Nephron (organoid): ENCODE measurements at regions not wholly inside any gene's neighbourhood (a gene's known extent, or its start where the extent isn't known, plus 50 kb on each side); places are given as distances from the start of the nearest gene placed in this dataset.
"Not testable (repeated sequence)": the region's sequence is repeated elsewhere in the genome, so short reads cannot be mapped to it uniquely, and the experiment has no call there.

Experiments used
- H3K27ac Mint-ChIP-seq, 3 experiments: 2 replicates each; pipeline ENCODE4 v1.8.0; 2020; ENCODE audit warnings: mixed read lengths in 3 of 3, mild to moderate bottlenecking in 2 of 3, moderate library complexity in 1 of 3
- H3K27me3 Mint-ChIP-seq: 2 replicates; pipeline ENCODE4 v1.8.0; 2021; ENCODE audit warnings: low read depth, mild to moderate bottlenecking, moderate library complexity, mixed read lengths
- H3K36me3 Mint-ChIP-seq: 2 replicates; pipeline ENCODE4 v1.8.0; 2020; ENCODE audit warnings: low read depth, mixed read lengths
- H3K4me1 Mint-ChIP-seq: 2 replicates; pipeline ENCODE4 v1.8.0; 2020; ENCODE audit warnings: mixed read lengths
- H3K4me3 Mint-ChIP-seq, 3 experiments: 2 replicates each; pipeline ENCODE4 v1.8.0; 2020; ENCODE audit warnings: mild to moderate bottlenecking in 3 of 3, mixed read lengths in 3 of 3, moderate library complexity in 2 of 3
- H3K9me3 Mint-ChIP-seq: 2 replicates; pipeline ENCODE4 v1.8.0; 2020; ENCODE audit warnings: mixed read lengths
- CTCF ChIP-seq, 3 experiments: fragments of 200-600 bp; sonication (generic); IDR thresholded peaks; one replicate each; pipeline ENCODE4 v1.5.0; 2021; ENCODE audit warnings: antibody characterized with exemption in 3 of 3; ENCODE audit not compliant: unreplicated experiment in 3 of 3

GRCh38 chr10:4271193-4271592 is 486.2 kb upstream of the KLF6 start:
- no peaks in the 10 kb centered on the region for H3K27me3 Mint-ChIP-seq
- H3K27ac Mint-ChIP-seq: no peak overlapping the region
- no peaks in the 10 kb centered on the region for H3K36me3 Mint-ChIP-seq
- H3K9me3 Mint-ChIP-seq: peaks cover 5% of the 10 kb centered on the region
- TF ChIP-seq CTCF (IDR thresholded peaks at IDR 0.05; ENCODE audit: unreplicated experiment in 3 of 3): no peak
- peaks cover 25% of the 10 kb centered on the region for H3K4me1 Mint-ChIP-seq
- no peak overlapping the region for H3K4me3 Mint-ChIP-seq

- Mint-ChIP-seq H3K27ac (no peak overlapping the region), H3K36me3 (no peaks in the 10 kb centered on the region), H3K4me1 (peaks cover 25% of the 10 kb centered on the region), H3K9me3 (peaks cover 5% of the 10 kb centered on the region), H3K4me3 (no peak overlapping the region), H3K27me3 (no peaks in the 10 kb centered on the region)
- TF ChIP-seq CTCF (IDR thresholded peaks at IDR 0.05; ENCODE audit: unreplicated experiment in 3 of 3): no peak
Observed at GRCh38 chr10:4270116-4270515, 485.1 kb upstream of the KLF6 start.

GRCh38 chr10:4268490-4268889 is 483.5 kb upstream of the KLF6 start:
- not testable (repeated sequence) for H3K9me3 Mint-ChIP-seq, H3K27me3 Mint-ChIP-seq, H3K4me3 Mint-ChIP-seq, H3K27ac Mint-ChIP-seq, H3K36me3 Mint-ChIP-seq
- peaks cover 25% of the 10 kb centered on the region for H3K4me1 Mint-ChIP-seq

GRCh38 chr10:4267086-4267773 is 482.2 kb upstream of the KLF6 start:
- H3K27ac Mint-ChIP-seq: peak overlapping the region in 2 of 3 experiments; percentile 48
- no peak overlapping the region for H3K4me3 Mint-ChIP-seq
- no peaks in the 10 kb centered on the region for H3K27me3 Mint-ChIP-seq
- TF ChIP-seq CTCF (IDR thresholded peaks at IDR 0.05; ENCODE audit: unreplicated experiment in 3 of 3): peak; percentile 23 to 48 (median 29)
- no peaks in the 10 kb centered on the region for H3K36me3 Mint-ChIP-seq
- peaks cover 5% of the 10 kb centered on the region for H3K9me3 Mint-ChIP-seq
- peaks cover 25% of the 10 kb centered on the region for H3K4me1 Mint-ChIP-seq

- Mint-ChIP-seq H3K9me3 (peaks cover 5% of the 10 kb centered on the region), H3K27ac (no peak overlapping the region), H3K4me3 (no peak overlapping the region), H3K36me3 (no peaks in the 10 kb centered on the region), H3K4me1 (peaks cover 25% of the 10 kb centered on the region), H3K27me3 (no peaks in the 10 kb centered on the region)
- TF ChIP-seq CTCF (IDR thresholded peaks at IDR 0.05; ENCODE audit: unreplicated experiment in 3 of 3): no peak
Observed at GRCh38 chr10:4266416-4267085, 481.5 kb upstream of the KLF6 start.

GRCh38 chr10:4265964-4266363 is 481.0 kb upstream of the KLF6 start:
- peaks cover 21% of the 10 kb centered on the region for H3K4me1 Mint-ChIP-seq
- no peak overlapping the region for H3K4me3 Mint-ChIP-seq
- H3K27me3 Mint-ChIP-seq: no peaks in the 10 kb centered on the region
- no peak overlapping the region for H3K27ac Mint-ChIP-seq
- no peak for TF ChIP-seq CTCF (IDR thresholded peaks at IDR 0.05; ENCODE audit: unreplicated experiment in 3 of 3)
- H3K36me3 Mint-ChIP-seq: no peaks in the 10 kb centered on the region
- H3K9me3 Mint-ChIP-seq: peaks cover 1% of the 10 kb centered on the region
